Activated CD8-positive, alpha-beta memory T cell treated with anti-CD3 and anti-CD28 coated beads for 1 hour (primary cell): ENCODE measurements at regions not wholly inside any gene's neighbourhood (a gene's known extent, or its start where the extent isn't known, plus 50 kb on each side); places are given as distances from the start of the nearest gene placed in this dataset.
"Not testable (repeated sequence)": the region's sequence is repeated elsewhere in the genome, so short reads cannot be mapped to it uniquely, and the experiment has no call there.

Source experiments
- DNase-seq, 2 donors: peaks; one replicate each; pipeline ENCODE4 v3.0.0-alpha.2; 2020; ENCODE audit warnings: low read depth in 1 of 2; ENCODE audit errors: extremely low read depth in 1 of 2

GRCh38 chr4:20124317-20125026 is 127.2 kb upstream of the SLIT2 start:
- no peak for DNase-seq

GRCh38 chr4:20122198-20122988 is 129.3 kb upstream of the SLIT2 start:
- DNase-seq, result no peak

- no peak for DNase-seq
Observed at GRCh38 chr4:20119141-20119540, 132.6 kb upstream of the SLIT2 start.

DNA sequence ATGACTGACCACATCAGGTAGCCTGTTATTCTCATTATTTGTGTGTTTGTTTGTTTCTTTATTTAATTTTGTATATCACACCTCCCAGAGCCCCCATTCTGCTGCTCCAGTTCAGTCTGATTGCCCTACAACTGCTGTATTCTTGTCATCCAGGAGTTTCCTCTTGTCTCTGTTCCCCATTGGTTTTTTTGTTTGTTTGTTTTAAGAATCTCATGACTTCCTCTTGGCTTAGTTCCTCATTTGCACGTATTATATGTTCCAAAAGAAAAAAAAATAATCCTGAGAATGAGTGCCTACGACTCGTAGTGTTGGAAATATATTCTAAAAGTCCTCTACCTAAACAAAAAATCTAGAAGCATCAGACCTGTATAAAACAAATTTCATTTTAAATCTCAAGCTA is 142.3 kb upstream of the SLIT2 start:
- no peak for DNase-seq

DNA sequence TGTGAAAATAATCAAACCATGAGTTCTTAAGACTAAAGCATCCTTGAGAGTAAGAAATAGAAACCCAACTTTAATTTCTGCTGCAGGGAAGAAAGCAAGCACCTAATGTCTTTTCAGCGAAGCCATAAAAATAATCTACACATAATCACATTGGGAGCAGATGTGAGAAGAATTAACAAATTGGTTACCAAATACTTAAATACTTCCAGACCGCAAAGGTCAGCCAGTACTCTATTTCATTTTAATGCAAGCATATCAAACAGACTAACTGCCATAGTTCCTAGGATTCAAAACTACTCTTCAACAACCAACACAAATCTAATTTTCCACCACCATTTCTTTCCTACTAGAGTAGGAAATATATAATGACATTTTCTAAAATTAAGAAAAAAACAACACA is 144.8 kb upstream of the SLIT2 start:
- DNase-seq, result no peak

DNA sequence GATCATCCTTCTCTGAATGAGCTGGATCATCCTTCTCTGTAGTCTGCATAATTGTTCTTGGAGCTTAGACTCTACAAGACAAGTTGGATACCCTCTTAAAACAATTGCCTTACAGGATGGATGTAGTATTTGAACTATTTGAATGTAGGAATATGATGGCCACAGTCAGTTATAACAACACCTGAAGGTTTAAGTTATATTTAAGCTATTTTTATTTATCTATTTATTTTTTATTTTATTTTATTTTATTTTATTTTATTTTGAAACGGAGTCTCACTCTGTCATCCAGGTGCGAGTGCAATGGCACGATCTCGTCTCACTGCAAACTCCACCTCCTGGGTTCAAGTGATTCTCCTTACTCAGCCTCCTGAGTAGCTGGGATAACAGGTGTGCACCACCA is 149.9 kb upstream of the SLIT2 start:
- no peak for DNase-seq

DNA sequence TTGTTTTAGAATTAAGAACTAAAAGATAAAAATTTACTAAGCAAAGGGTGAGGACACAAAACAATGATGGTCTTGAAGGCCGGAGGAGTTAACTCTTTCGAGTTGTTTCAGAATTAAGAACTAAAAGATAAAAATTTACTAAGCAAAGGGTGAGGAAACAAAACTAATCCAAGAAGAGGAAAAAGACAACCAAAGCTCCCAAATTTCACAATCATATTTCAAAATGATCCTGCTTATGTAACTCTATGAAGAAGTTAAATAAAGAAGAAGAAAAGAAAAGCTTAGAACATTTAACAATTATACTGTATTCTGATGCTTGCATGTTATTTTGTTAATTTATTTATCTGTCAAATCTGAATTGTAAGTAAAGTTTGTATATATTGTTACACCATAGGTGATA is 154.8 kb upstream of the SLIT2 start:
- DNase-seq, result no peak

DNA sequence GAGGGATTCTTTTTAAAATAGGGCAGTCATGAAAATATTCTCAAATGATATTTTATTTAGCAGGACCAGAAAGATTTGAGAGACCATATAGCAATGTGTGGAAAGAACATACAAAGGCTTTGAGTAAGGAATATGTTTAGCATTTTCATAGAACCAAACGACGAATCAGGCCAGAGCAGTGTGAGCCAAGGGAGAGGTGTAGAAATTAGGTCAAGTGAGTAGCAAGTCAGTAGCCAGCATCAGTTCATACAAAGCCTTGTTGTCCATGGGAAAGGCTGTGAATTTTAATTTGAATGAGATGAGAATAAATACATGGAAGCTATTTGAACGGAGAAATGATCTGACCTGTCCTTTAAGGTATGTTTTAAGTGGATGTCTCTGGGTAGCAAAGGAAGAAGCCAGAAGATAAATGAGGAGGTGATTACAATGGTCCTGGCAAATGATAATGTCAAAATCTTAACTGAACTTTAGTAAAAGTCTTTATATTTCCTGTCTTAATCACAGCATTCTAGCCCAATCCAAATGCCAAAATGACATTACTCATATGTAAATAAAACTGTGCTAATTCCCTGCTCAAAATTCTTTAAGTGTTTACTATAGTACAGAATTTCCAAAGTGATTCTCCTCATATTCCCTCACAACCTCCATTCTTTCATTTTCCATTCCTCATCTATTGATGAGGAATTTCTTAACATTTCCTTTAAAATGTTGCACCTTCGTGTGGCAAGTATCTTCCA is 155.7 kb upstream of the SLIT2 start:
- no peak for DNase-seq

DNA sequence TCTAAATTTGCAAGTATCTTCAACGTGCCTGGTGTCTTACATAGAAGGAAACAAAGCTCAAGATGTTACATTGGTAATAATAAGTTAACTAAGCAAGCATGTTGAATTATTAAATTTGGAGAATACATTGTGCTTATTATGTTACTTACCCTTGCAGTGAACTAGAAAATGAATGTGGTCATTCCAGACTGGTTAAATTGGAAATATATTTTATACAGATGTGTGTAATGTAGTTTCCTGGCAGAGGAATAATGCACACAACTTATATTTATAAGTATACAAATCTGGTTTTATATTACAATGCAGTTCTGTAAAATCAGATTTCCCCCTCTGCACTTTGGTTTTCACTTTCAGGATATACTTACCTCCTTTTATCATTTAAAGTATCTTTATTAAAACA is 159.9 kb upstream of the SLIT2 start:
- no peak for DNase-seq

GRCh38 chr4:20087522-20087911 is 164.2 kb upstream of the SLIT2 start:
- no peak for DNase-seq

- no peak for DNase-seq
Observed at GRCh38 chr4:20086799-20087521, 164.7 kb upstream of the SLIT2 start.

GRCh38 chr4:20086067-20086798 is 165.5 kb upstream of the SLIT2 start:
- no peak for DNase-seq

- DNase-seq, result no peak
Observed at GRCh38 chr4:20085653-20086052, 166.1 kb upstream of the SLIT2 start.

- no peak for DNase-seq
Observed at GRCh38 chr4:20085156-20085555, 166.5 kb upstream of the SLIT2 start.

GRCh38 chr4:20084488-20084887 is 167.2 kb upstream of the SLIT2 start:
- no peak for DNase-seq

DNA sequence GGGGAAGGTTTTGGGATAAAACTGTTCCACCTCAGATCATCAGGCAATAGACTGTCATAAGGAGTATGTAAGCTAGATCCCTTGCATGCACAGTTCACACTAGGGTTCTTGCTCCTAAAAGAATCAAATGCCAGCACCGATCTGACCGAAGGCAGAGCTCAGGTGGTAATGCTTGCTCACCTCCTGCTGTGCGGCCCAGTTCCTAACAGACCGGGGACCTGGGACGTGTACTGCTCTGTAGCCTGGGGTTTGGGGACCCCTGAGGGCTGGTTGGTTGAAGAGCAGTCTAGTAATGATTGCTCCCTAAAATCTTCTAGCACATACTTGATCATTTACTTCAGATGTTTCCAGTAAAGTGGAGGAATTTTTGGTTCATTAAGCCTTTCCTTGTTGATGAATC is 173.1 kb upstream of the SLIT2 start:
- DNase-seq, result no peak

GRCh38 chr4:20075248-20075871 is 176.3 kb upstream of the SLIT2 start:
- DNase-seq, result no peak

DNA sequence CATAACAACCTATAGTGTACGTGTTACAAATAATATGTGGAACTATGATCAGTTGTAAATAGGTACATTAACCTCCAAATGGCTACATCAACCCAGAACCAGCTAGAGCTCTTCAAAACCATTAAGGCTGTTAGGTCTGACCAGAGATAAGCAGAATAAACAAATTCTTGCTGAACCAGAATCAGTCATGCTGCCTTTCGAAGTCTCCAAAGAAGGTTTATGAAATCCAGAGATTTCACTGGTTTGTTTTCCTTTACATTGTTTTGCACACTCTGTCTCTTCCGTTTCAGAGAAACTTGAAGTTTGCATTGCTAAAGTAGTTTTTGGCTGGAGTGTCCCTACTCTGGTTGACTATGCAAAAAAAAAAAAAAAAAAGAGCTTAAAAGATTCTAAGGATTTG is 177.3 kb upstream of the SLIT2 start:
- DNase-seq, result no peak

GRCh38 chr4:20065952-20066351 is 185.8 kb upstream of the SLIT2 start:
- no peak for DNase-seq

DNA sequence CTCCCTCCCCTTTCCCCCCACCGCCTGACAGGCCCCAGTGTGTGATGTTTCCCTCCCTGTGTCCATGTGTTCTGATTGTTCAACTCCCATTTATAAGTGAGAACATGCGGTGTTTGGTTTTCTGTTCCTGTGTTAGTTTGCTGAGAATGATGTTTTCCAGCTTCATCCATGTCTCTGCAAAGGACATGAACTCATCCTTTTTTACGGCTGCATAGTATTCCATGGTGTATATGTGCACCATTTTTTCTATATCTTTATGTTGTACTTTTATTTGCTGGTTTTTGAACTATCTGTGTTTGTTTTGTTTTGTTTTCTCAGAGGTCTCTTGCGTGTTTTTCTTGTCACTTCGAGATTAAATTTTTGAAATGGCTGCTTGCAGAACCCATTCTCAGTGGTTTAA is 188.8 kb upstream of the SLIT2 start:
- DNase-seq, result not testable (repeated sequence)
